ENCODE measurements at regions not wholly inside any gene's neighbourhood (a gene's known extent, or its start where the extent isn't known, plus 50 kb on each side); places are given as distances from the start of the nearest gene placed in this dataset.
"Not testable (repeated sequence)": the region's sequence is repeated elsewhere in the genome, so short reads cannot be mapped to it uniquely, and the experiment has no call there.

DNA sequence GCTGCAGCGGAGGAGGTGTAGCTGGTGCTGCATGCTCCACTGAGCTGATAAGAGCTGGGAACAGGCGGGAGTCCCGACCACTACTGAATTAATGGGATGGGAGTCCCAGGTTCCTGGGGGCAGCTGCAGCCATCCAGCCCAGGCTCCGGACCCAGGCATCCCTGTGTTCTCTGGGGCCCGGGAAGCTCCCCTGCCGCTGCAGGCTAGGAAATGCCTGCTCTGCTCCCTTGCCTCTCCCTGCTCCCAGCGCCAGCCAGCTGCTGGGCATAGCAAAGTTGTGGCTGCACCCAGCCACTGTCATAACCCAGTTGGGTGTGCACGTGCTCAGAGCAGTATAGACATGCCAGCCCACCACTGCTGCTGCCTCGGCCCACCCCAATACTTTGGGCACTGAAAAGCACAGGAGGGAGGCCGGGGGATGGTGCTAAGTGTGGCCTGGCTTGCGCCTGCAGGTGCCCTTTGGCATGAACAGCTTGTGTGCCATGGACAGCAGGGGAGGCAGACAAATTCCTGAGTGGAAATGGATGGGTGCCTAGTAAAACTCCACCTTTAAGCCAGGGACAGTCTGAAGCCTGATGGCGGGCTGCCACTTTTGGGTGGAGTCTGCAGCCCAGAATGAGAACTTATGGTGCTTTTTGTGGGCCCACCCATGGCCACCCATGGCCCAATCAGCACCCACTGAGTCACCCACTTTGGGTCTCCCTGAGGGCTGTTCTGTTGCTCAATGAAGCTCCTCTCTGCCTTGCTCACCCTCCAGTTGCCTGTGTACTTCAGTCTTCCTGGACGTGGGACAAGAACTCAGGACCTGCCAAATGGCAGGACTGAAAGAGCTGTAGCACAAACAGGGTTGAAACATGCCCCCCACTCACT lies 219.3 kb upstream of the TMEFF2 start:
- H3K27me3 ChIP-seq (replicated peaks) = peaks cover 5% of the 10 kb centered on the region; the same call in 1 of the 2 replicates
- H3K4me1 ChIP-seq (replicated peaks) = no peaks in the 10 kb centered on the region
- no peak overlapping the region for H3K4me3 ChIP-seq
- H3K27ac ChIP-seq = no peak overlapping the region
- no peaks in the 10 kb centered on the region for H3K36me3 ChIP-seq
- DNase-seq (ENCODE audit: low read depth in 1 of 2, low spot score in 2 of 2) = no peak
- H3K9me3 ChIP-seq (replicated peaks) = no peaks in the 10 kb centered on the region

- not testable (repeated sequence) for H3K9me3 ChIP-seq (replicated peaks); H3K4me1 ChIP-seq (replicated peaks); DNase-seq (ENCODE audit: low read depth in 1 of 2, low spot score in 2 of 2); H3K27ac ChIP-seq; H3K4me3 ChIP-seq; H3K36me3 ChIP-seq; H3K27me3 ChIP-seq (replicated peaks)
These were observed 218.1 kb upstream of the TMEFF2 start for GRCh38 chr2:192412866-192413265.

- Histone ChIP-seq H3K36me3 (no peaks in the 10 kb centered on the region), H3K4me3 (no peak overlapping the region), H3K4me1 (replicated peaks) (no peaks in the 10 kb centered on the region), H3K9me3 (replicated peaks) (no peaks in the 10 kb centered on the region), H3K27ac (no peak overlapping the region), H3K27me3 (replicated peaks) (peaks cover 5% of the 10 kb centered on the region; the same call in 1 of the 2 replicates)
- DNase-seq (ENCODE audit: low read depth in 1 of 2, low spot score in 2 of 2) = no peak
These were observed 217.7 kb upstream of the TMEFF2 start for GRCh38 chr2:192412394-192412793.

- DNase-seq (ENCODE audit: low read depth in 1 of 2, low spot score in 2 of 2) = no peak
- Histone ChIP-seq H3K4me3 (no peak overlapping the region), H3K4me1 (replicated peaks) (no peaks in the 10 kb centered on the region), H3K9me3 (replicated peaks) (no peaks in the 10 kb centered on the region), H3K36me3 (no peaks in the 10 kb centered on the region), H3K27ac (no peak overlapping the region), H3K27me3 (replicated peaks) (peaks cover 5% of the 10 kb centered on the region; the same call in 1 of the 2 replicates)
These were observed 217.0 kb upstream of the TMEFF2 start for GRCh38 chr2:192411755-192412154.

DNA sequence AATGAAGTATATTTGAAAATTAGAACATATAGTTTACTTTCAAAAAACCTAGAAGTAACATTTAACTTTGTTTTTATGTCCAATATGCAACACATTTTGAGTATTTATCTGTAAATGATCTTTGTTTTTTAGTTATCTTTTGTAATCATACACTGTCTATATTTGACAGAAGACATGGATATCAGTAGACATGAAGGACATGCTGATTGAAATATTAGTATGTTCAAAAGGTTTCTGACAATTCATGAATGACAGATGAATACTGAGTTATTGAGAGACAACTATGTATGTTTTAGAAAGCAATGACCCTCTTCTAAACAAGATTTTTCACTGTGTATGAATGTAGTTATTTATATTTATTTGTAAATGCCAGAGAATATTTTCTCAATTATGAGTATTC lies 215.6 kb upstream of the TMEFF2 start:
- Histone ChIP-seq H3K36me3 (no peaks in the 10 kb centered on the region), H3K9me3 (replicated peaks) (no peaks in the 10 kb centered on the region), H3K27ac (no peak overlapping the region), H3K4me3 (no peak overlapping the region), H3K4me1 (replicated peaks) (no peaks in the 10 kb centered on the region), H3K27me3 (replicated peaks) (peaks cover 5% of the 10 kb centered on the region; the same call in 1 of the 2 replicates)
- DNase-seq (ENCODE audit: low read depth in 1 of 2, low spot score in 2 of 2) = no peak

DNA sequence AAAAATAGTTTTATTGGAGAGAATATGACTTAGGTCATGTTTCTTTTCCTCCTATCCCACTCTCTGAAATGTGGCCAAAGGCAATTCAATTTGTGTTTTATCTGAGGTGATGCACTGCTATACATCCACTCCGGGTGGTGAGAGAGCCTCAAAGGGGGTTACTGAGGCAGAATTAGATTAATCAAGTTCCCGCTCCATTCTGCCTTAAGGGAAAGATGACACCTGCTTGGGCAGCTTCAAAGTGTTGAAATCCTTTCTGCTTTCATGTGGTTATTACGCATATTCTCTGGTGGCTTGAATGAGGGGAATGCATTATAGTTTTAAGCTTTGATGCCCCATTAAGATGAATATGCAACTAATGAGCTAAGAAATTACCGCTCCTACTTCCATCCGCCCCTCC lies 213.0 kb upstream of the TMEFF2 start:
- H3K27ac ChIP-seq = no peak overlapping the region
- H3K36me3 ChIP-seq = no peaks in the 10 kb centered on the region
- peaks cover 5% of the 10 kb centered on the region; the same call in 1 of the 2 replicates for H3K27me3 ChIP-seq (replicated peaks)
- no peak for DNase-seq (ENCODE audit: low read depth in 1 of 2, low spot score in 2 of 2)
- no peaks in the 10 kb centered on the region for H3K4me1 ChIP-seq (replicated peaks)
- no peaks in the 10 kb centered on the region for H3K9me3 ChIP-seq (replicated peaks)
- no peak overlapping the region for H3K4me3 ChIP-seq

DNA sequence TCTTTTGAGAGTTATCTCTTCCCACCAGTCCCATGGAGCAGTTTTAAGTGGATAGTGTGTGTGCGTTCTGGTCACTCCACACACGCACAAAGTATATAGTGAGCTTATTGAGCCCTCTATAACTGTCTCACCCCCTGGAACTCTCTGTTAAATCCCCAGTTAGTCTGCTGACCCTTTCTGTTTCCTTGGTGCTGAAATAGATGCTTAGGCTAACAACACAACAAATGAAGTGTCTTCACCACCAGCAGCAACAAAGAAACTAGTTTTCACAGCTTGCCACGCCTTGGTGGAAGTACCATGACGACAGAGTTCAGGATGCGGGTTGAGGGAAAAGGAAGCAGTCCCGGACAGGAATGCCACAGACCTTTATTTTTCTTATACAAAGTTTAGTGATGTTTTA lies 203.5 kb upstream of the TMEFF2 start:
- H3K27ac ChIP-seq = no peak overlapping the region

DNA sequence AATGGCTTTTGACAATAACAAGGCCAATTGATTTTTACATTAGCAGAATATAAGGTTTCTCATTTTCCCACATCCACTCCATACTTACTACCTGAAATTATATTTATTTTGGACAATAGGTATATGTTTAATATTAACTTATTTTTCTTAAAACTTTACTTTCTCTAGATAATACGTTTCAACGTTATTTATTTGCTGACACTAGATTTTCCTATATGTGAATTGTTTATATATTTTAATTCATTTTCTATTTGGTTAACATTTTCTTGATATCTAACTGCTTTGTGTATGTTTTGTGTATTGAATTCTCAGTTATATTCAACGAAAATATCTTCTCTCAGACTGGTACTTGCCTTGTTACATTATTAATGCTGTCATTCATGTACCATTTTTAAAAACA lies 199.9 kb upstream of the TMEFF2 start:
- Histone ChIP-seq H3K27me3 (replicated peaks) (no peaks in the 10 kb centered on the region), H3K4me3 (no peak overlapping the region), H3K36me3 (no peaks in the 10 kb centered on the region), H3K9me3 (replicated peaks) (no peaks in the 10 kb centered on the region), H3K4me1 (replicated peaks) (no peaks in the 10 kb centered on the region), H3K27ac (no peak overlapping the region)
- no peak for DNase-seq (ENCODE audit: low read depth in 1 of 2, low spot score in 2 of 2)

More for the DNA sequence above, 203.5 kb upstream of the TMEFF2 start:
- H3K36me3 ChIP-seq = no peaks in the 10 kb centered on the region
- no peak for DNase-seq (ENCODE audit: low read depth in 1 of 2, low spot score in 2 of 2)
- no peaks in the 10 kb centered on the region for H3K27me3 ChIP-seq (replicated peaks)
- H3K9me3 ChIP-seq (replicated peaks) = no peaks in the 10 kb centered on the region
- H3K4me3 ChIP-seq = no peak overlapping the region
- H3K4me1 ChIP-seq (replicated peaks) = no peaks in the 10 kb centered on the region

- no peaks in the 10 kb centered on the region for H3K27me3 ChIP-seq (replicated peaks)
- no peaks in the 10 kb centered on the region for H3K4me1 ChIP-seq (replicated peaks)
- DNase-seq (ENCODE audit: low read depth in 1 of 2, low spot score in 2 of 2) = no peak
These were observed 196.3 kb upstream of the TMEFF2 start for GRCh38 chr2:192391041-192391440.

DNA sequence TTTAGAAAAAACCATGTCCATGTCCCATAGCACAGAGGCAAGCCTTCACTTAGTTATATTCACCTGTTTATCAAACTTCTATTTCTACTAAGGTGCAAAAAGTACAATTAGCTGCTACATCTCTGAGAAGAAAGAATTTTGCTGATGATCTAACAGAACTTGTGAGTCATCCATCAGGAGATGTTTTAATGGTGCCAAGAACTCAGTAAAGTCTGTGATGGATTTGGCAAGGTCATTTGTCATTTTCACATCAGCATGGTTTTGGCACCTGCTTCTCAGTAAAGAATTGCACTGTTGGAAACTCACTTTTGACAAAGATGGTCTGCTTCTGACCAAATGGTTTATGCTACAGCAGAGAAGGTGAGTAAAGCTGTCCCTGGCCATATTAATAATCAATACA lies 195.7 kb upstream of the TMEFF2 start:
- no peak overlapping the region for H3K27ac ChIP-seq
- H3K9me3 ChIP-seq (replicated peaks) = no peaks in the 10 kb centered on the region
- no peak overlapping the region for H3K4me3 ChIP-seq
- H3K36me3 ChIP-seq = no peaks in the 10 kb centered on the region
- no peak for DNase-seq (ENCODE audit: low read depth in 1 of 2, low spot score in 2 of 2)
- no peaks in the 10 kb centered on the region for H3K27me3 ChIP-seq (replicated peaks)
- no peaks in the 10 kb centered on the region for H3K4me1 ChIP-seq (replicated peaks)

More at GRCh38 chr2:192391041-192391440, 196.3 kb upstream of the TMEFF2 start:
- no peak overlapping the region for H3K27ac ChIP-seq
- H3K36me3 ChIP-seq = no peaks in the 10 kb centered on the region
- no peaks in the 10 kb centered on the region for H3K9me3 ChIP-seq (replicated peaks)
- H3K4me3 ChIP-seq = no peak overlapping the region

GRCh38 chr2:192384191-192384590 lies 189.5 kb upstream of the TMEFF2 start:
- not testable (repeated sequence) for DNase-seq (ENCODE audit: low read depth in 1 of 2, low spot score in 2 of 2); H3K27ac ChIP-seq

GRCh38 chr2:192381082-192381481 lies 186.3 kb upstream of the TMEFF2 start:
- Histone ChIP-seq H3K36me3 (no peaks in the 10 kb centered on the region), H3K4me3 (no peak overlapping the region), H3K4me1 (replicated peaks) (no peaks in the 10 kb centered on the region), H3K9me3 (replicated peaks) (no peaks in the 10 kb centered on the region), H3K27me3 (replicated peaks) (no peaks in the 10 kb centered on the region), H3K27ac (no peak overlapping the region)
- no peak for DNase-seq (ENCODE audit: low read depth in 1 of 2, low spot score in 2 of 2)

More at GRCh38 chr2:192384191-192384590, 189.5 kb upstream of the TMEFF2 start:
- H3K36me3 ChIP-seq; H3K4me3 ChIP-seq; H3K4me1 ChIP-seq (replicated peaks); H3K27me3 ChIP-seq (replicated peaks); H3K9me3 ChIP-seq (replicated peaks): not testable (repeated sequence)

GRCh38 chr2:192379736-192380135 lies 185.0 kb upstream of the TMEFF2 start:
- no peaks in the 10 kb centered on the region for H3K36me3 ChIP-seq
- H3K9me3 ChIP-seq (replicated peaks) = no peaks in the 10 kb centered on the region
- no peak overlapping the region for H3K27ac ChIP-seq
- no peaks in the 10 kb centered on the region for H3K4me1 ChIP-seq (replicated peaks)
- no peak for DNase-seq (ENCODE audit: low read depth in 1 of 2, low spot score in 2 of 2)
- no peak overlapping the region for H3K4me3 ChIP-seq
- peaks cover 4% of the 10 kb centered on the region; the same call in 1 of the 2 replicates for H3K27me3 ChIP-seq (replicated peaks)

GRCh38 chr2:192377173-192377572 lies 182.4 kb upstream of the TMEFF2 start:
- H3K9me3 ChIP-seq (replicated peaks) = no peaks in the 10 kb centered on the region
- DNase-seq (ENCODE audit: low read depth in 1 of 2, low spot score in 2 of 2) = no peak
- peaks cover 6% of the 10 kb centered on the region; the same call in 1 of the 2 replicates for H3K27me3 ChIP-seq (replicated peaks)
- H3K4me3 ChIP-seq = no peak overlapping the region
- H3K27ac ChIP-seq = no peak overlapping the region
- H3K36me3 ChIP-seq = no peaks in the 10 kb centered on the region
- no peaks in the 10 kb centered on the region for H3K4me1 ChIP-seq (replicated peaks)

All from SJSA1 (cell line).